Keratinocyte (primary cell): ENCODE measurements at regions not wholly inside any gene's neighbourhood (a gene's known extent, or its start where the extent isn't known, plus 50 kb on each side); places are given as distances from the start of the nearest gene placed in this dataset.
"Not testable (repeated sequence)": the region's sequence is repeated elsewhere in the genome, so short reads cannot be mapped to it uniquely, and the experiment has no call there.

Experiments
- DNase-seq: peaks from one replicate; pipeline ENCODE4 v3.0.0-alpha.2; 2011; ENCODE audit warnings: low read depth, missing footprints, low spot score
- FAIRE-seq: peaks from 2 replicates; lab custom pipeline; 2011; peaks lifted over from hg19 to GRCh38; lab: Jason Lieb, UNC
- H2AFZ ChIP-seq: 2 replicates; pipeline ENCODE4 v1.6.0; 2012; ENCODE audit warnings: low read length, control low read depth, inconsistent platforms; ENCODE audit not compliant: control insufficient read depth
- H3K27ac ChIP-seq: 2 replicates; pipeline ENCODE4 v1.5.1; 2011; ENCODE audit warnings: low read length; ENCODE audit not compliant: control insufficient read depth, insufficient read depth
- H3K27me3 ChIP-seq: 3 replicates; pipeline ENCODE4 v1.6.0; 2011; ENCODE audit warnings: low read length; ENCODE audit not compliant: control insufficient read depth, insufficient read depth; ENCODE audit errors: extremely low read depth
- H3K36me3 ChIP-seq, 2 experiments: 2 replicates in 1 of 2; 3 replicates in 1 of 2; pipeline ENCODE4 v1.5.1; 2011; ENCODE audit warnings: low read length in 2 of 2, mild to moderate bottlenecking in 1 of 2; ENCODE audit not compliant: control insufficient read depth in 2 of 2, insufficient read depth in 2 of 2; ENCODE audit errors: extremely low read depth in 1 of 2
- H3K4me1 ChIP-seq: 3 replicates; pipeline ENCODE4 v1.5.1; 2011; ENCODE audit warnings: low read length; ENCODE audit not compliant: control insufficient read depth, insufficient read depth; ENCODE audit errors: extremely low read depth
- H3K4me2 ChIP-seq: 3 replicates; pipeline ENCODE4 v1.6.0; 2011; ENCODE audit warnings: low read depth, low read length; ENCODE audit not compliant: control insufficient read depth, insufficient read depth; ENCODE audit errors: extremely low read depth
- H3K4me3 ChIP-seq, 3 experiments: fragments of 200-600 bp in 1 of 3; sonication (generic) in 1 of 3; 2 replicates in 2 of 3; 3 replicates in 1 of 3; pipeline ENCODE4 v1.5.1; 2011 to 2016; ENCODE audit warnings: low read length in 3 of 3, mild to moderate bottlenecking in 3 of 3, control low read depth in 2 of 3, inconsistent platforms in 1 of 3, low read depth in 1 of 3, mixed read lengths in 1 of 3, mixed run types in 1 of 3, moderate library complexity in 1 of 3; ENCODE audit not compliant: control insufficient read depth in 2 of 3, insufficient read depth in 2 of 3; ENCODE audit errors: extremely low read depth in 1 of 3
- H3K79me2 ChIP-seq: 2 replicates; pipeline ENCODE4 v1.6.0; 2012; ENCODE audit warnings: low read length; ENCODE audit not compliant: control insufficient read depth, insufficient read depth
- H3K9ac ChIP-seq: 3 replicates; pipeline ENCODE4 v1.6.0; 2011; ENCODE audit warnings: low read length; ENCODE audit not compliant: control insufficient read depth, insufficient read depth; ENCODE audit errors: extremely low read depth
- H3K9me1 ChIP-seq: 3 replicates; pipeline ENCODE4 v1.6.0; 2011; ENCODE audit warnings: low read length; ENCODE audit not compliant: control insufficient read depth, insufficient read depth; ENCODE audit errors: extremely low read depth
- H3K9me3 ChIP-seq: 2 replicates; pipeline ENCODE4 v1.5.1; 2012; ENCODE audit warnings: low read depth, low read length; ENCODE audit not compliant: control insufficient read depth
- H4K20me1 ChIP-seq: 3 replicates; pipeline ENCODE4 v1.6.0; 2011; ENCODE audit warnings: low read length; ENCODE audit not compliant: control insufficient read depth, insufficient read depth; ENCODE audit errors: extremely low read depth
- dilution Hi-C: fragments of 300-500 bp; cut with MboI; formaldehyde crosslinking; loops from one replicate; pipeline ENCODE4 v1.7.0; 2020; ENCODE audit warnings: low sequenced_read_pairs; ENCODE audit not compliant: extremely low pct_ligation_motif_present

GRCh38 chr1:851398-851797 is 72.3 kb upstream of the SAMD11 start:
- H3K79me2 ChIP-seq, H3K4me2 ChIP-seq, H3K36me3 ChIP-seq, H4K20me1 ChIP-seq, FAIRE-seq, H3K27ac ChIP-seq, H3K9me1 ChIP-seq, DNase-seq, dilution Hi-C loops, H3K4me3 ChIP-seq, H3K9me3 ChIP-seq, H3K9ac ChIP-seq, H3K4me1 ChIP-seq, H2AFZ ChIP-seq, H3K27me3 ChIP-seq: not testable (repeated sequence)

- H3K36me3 ChIP-seq, H2AFZ ChIP-seq, H3K79me2 ChIP-seq, DNase-seq, H3K27ac ChIP-seq, H3K4me1 ChIP-seq, H3K9ac ChIP-seq, FAIRE-seq, H4K20me1 ChIP-seq, dilution Hi-C loops, H3K9me3 ChIP-seq, H3K4me2 ChIP-seq, H3K9me1 ChIP-seq, H3K4me3 ChIP-seq, H3K27me3 ChIP-seq: not testable (repeated sequence)
Observed at GRCh38 chr1:851841-852240, 71.9 kb upstream of the SAMD11 start.

- H3K36me3 ChIP-seq, H3K9ac ChIP-seq, dilution Hi-C loops, H3K4me3 ChIP-seq, H2AFZ ChIP-seq, H3K27me3 ChIP-seq, FAIRE-seq, H3K27ac ChIP-seq, H3K9me1 ChIP-seq, DNase-seq, H3K9me3 ChIP-seq, H3K79me2 ChIP-seq, H4K20me1 ChIP-seq, H3K4me2 ChIP-seq, H3K4me1 ChIP-seq: not testable (repeated sequence)
Observed at GRCh38 chr1:855202-855981, 68.3 kb upstream of the SAMD11 start.

- H3K9me3 ChIP-seq, H3K9ac ChIP-seq, H3K27ac ChIP-seq, H4K20me1 ChIP-seq, H3K9me1 ChIP-seq, H3K27me3 ChIP-seq, H3K36me3 ChIP-seq, H3K4me2 ChIP-seq, FAIRE-seq, dilution Hi-C loops, H3K4me3 ChIP-seq, H3K79me2 ChIP-seq, H3K4me1 ChIP-seq, DNase-seq, H2AFZ ChIP-seq: not testable (repeated sequence)
Observed at GRCh38 chr1:856541-857057, 67.1 kb upstream of the SAMD11 start.

GRCh38 chr1:857926-858648 is 65.6 kb upstream of the SAMD11 start:
- not testable (repeated sequence) for DNase-seq, H3K9ac ChIP-seq
- H3K4me2 ChIP-seq: peak overlapping the region; percentile 45

More at GRCh38 chr1:857926-858648, 65.6 kb upstream of the SAMD11 start:
- H3K79me2 ChIP-seq, dilution Hi-C loops, H2AFZ ChIP-seq, H3K27ac ChIP-seq, H3K27me3 ChIP-seq, H3K4me1 ChIP-seq, H3K9me3 ChIP-seq, H4K20me1 ChIP-seq, H3K4me3 ChIP-seq, FAIRE-seq, H3K36me3 ChIP-seq, H3K9me1 ChIP-seq: not testable (repeated sequence)
